ENCODE measurements at regions not wholly inside any gene's neighbourhood (a gene's known extent, or its start where the extent isn't known, plus 50 kb on each side); places are given as distances from the start of the nearest gene placed in this dataset.

DNA sequence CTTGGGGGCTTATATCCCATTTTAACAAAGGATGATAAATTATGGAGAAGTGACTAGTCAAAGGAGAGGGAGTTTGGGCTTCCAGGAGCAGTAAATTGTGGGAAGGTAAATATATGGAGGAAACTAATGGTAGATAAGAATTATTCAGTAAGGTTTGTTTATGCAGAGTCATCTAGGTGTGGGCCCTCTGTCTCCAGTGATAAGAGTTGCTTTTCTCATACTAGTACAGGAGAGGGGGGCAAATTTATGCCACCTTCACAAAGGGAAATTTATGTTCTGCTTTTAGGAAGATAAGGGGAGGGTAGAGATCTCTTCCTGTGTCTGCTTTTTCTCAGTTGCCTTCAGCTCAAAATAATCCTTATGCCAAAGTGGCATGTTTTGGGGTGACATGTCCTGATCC, 383.7 kb upstream of the PPP2R3A start (continued):
- TF ChIP-seq, protein P1, sequence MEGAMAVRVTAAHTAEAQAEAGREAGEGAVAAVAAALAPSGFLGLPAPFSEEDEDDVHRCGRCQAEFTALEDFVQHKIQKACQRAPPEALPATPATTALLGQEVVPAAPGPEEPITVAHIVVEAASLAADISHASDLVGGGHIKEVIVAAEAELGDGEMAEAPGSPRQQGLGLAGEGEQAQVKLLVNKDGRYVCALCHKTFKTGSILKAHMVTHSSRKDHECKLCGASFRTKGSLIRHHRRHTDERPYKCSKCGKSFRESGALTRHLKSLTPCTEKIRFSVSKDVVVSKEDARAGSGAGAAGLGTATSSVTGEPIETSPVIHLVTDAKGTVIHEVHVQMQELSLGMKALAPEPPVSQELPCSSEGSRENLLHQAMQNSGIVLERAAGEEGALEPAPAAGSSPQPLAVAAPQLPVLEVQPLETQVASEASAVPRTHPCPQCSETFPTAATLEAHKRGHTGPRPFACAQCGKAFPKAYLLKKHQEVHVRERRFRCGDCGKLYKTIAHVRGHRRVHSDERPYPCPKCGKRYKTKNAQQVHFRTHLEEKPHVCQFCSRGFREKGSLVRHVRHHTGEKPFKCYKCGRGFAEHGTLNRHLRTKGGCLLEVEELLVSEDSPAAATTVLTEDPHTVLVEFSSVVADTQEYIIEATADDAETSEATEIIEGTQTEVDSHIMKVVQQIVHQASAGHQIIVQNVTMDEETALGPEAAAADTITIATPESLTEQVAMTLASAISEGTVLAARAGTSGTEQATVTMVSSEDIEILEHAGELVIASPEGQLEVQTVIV (CRISPR knock-in tag; IDR thresholded peaks at IDR 0.05; ENCODE audit: borderline replicate concordance), result no peak
- TF ChIP-seq, protein P2, sequence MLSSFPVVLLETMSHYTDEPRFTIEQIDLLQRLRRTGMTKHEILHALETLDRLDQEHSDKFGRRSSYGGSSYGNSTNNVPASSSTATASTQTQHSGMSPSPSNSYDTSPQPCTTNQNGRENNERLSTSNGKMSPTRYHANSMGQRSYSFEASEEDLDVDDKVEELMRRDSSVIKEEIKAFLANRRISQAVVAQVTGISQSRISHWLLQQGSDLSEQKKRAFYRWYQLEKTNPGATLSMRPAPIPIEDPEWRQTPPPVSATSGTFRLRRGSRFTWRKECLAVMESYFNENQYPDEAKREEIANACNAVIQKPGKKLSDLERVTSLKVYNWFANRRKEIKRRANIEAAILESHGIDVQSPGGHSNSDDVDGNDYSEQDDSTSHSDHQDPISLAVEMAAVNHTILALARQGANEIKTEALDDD (IDR thresholded peaks at IDR 0.05), result 0 out of 2 replicates have a peak, but pooled peaks have one; percentile 30
- TF ChIP-seq KAT8 (IDR thresholded peaks at IDR 0.05; ENCODE audit: low read depth), result no peak
- TF ChIP-seq, protein P3, sequence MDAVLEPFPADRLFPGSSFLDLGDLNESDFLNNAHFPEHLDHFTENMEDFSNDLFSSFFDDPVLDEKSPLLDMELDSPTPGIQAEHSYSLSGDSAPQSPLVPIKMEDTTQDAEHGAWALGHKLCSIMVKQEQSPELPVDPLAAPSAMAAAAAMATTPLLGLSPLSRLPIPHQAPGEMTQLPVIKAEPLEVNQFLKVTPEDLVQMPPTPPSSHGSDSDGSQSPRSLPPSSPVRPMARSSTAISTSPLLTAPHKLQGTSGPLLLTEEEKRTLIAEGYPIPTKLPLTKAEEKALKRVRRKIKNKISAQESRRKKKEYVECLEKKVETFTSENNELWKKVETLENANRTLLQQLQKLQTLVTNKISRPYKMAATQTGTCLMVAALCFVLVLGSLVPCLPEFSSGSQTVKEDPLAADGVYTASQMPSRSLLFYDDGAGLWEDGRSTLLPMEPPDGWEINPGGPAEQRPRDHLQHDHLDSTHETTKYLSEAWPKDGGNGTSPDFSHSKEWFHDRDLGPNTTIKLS (IDR thresholded peaks at IDR 0.05; ENCODE audit: borderline replicate concordance, low read depth), result no peak
- no peak for TF ChIP-seq RFX5 (IDR thresholded peaks at IDR 0.05; ENCODE audit: low read depth, low read length)
- TF ChIP-seq ZNF239 (CRISPR knock-in tag; IDR thresholded peaks at IDR 0.05), result no peak
- no peak for TF ChIP-seq DDX20 (tag; IDR thresholded peaks at IDR 0.05; ENCODE audit: low read depth)
- no peak for TF ChIP-seq CAMTA2 (CRISPR knock-in tag; conservative IDR thresholded peaks at IDR 0.05)
- no peak for TF ChIP-seq ZC3H11A (IDR thresholded peaks at IDR 0.05; ENCODE audit: low read depth, low read length)
- TF ChIP-seq POLR2AphosphoS5 (IDR thresholded peaks at IDR 0.05; ENCODE audit: control insufficient read depth, insufficient read depth, low read depth, low read length), result no peak
- TF ChIP-seq NFE2 (IDR thresholded peaks at IDR 0.05; ENCODE audit: low read depth), result peak; percentile 86
- no peak for TF ChIP-seq XRCC3 (IDR thresholded peaks at IDR 0.05)
- no peak for TF ChIP-seq RBM14 (IDR thresholded peaks at IDR 0.05; ENCODE audit: borderline replicate concordance, insufficient read depth, low read depth, low read length)
- TF ChIP-seq ETV1 (tag; conservative IDR thresholded peaks at IDR 0.05; ENCODE audit: low read depth), result no peak
- no peak for TF ChIP-seq PTBP1 (IDR thresholded peaks at IDR 0.05; ENCODE audit: low read depth, low read length)
- TF ChIP-seq, protein P4, sequence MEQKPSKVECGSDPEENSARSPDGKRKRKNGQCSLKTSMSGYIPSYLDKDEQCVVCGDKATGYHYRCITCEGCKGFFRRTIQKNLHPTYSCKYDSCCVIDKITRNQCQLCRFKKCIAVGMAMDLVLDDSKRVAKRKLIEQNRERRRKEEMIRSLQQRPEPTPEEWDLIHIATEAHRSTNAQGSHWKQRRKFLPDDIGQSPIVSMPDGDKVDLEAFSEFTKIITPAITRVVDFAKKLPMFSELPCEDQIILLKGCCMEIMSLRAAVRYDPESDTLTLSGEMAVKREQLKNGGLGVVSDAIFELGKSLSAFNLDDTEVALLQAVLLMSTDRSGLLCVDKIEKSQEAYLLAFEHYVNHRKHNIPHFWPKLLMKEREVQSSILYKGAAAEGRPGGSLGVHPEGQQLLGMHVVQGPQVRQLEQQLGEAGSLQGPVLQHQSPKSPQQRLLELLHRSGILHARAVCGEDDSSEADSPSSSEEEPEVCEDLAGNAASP (IDR thresholded peaks at IDR 0.05), result no peak
- TF ChIP-seq, protein P5, sequence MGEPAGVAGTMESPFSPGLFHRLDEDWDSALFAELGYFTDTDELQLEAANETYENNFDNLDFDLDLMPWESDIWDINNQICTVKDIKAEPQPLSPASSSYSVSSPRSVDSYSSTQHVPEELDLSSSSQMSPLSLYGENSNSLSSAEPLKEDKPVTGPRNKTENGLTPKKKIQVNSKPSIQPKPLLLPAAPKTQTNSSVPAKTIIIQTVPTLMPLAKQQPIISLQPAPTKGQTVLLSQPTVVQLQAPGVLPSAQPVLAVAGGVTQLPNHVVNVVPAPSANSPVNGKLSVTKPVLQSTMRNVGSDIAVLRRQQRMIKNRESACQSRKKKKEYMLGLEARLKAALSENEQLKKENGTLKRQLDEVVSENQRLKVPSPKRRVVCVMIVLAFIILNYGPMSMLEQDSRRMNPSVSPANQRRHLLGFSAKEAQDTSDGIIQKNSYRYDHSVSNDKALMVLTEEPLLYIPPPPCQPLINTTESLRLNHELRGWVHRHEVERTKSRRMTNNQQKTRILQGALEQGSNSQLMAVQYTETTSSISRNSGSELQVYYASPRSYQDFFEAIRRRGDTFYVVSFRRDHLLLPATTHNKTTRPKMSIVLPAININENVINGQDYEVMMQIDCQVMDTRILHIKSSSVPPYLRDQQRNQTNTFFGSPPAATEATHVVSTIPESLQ (CRISPR knock-in tag; IDR thresholded peaks at IDR 0.05), result no peak
- TF ChIP-seq, protein P6, sequence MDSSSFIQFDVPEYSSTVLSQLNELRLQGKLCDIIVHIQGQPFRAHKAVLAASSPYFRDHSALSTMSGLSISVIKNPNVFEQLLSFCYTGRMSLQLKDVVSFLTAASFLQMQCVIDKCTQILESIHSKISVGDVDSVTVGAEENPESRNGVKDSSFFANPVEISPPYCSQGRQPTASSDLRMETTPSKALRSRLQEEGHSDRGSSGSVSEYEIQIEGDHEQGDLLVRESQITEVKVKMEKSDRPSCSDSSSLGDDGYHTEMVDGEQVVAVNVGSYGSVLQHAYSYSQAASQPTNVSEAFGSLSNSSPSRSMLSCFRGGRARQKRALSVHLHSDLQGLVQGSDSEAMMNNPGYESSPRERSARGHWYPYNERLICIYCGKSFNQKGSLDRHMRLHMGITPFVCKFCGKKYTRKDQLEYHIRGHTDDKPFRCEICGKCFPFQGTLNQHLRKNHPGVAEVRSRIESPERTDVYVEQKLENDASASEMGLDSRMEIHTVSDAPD (CRISPR knock-in tag; IDR thresholded peaks at IDR 0.05), result no peak

Data from K562 (cell line).